CD4-positive, CD25-positive, alpha-beta regulatory T cell (primary cell): ENCODE measurements at regions not wholly inside any gene's neighbourhood (a gene's known extent, or its start where the extent isn't known, plus 50 kb on each side); places are given as distances from the start of the nearest gene placed in this dataset.

Experiments
- ATAC-seq, 2 donors: fragments of 150-1000 bp; cut with Tn5 transposase; one replicate each; pipeline ENCODE4 v1.10.0; 2021; ENCODE audit warnings: low read depth in 2 of 2, moderate number of reproducible peaks in 2 of 2, moderate library complexity in 1 of 2
- DNase-seq, 3 donors: peaks; one replicate each; pipeline versions ENCODE4 v3.0.0 to v3.0.0-alpha.2; 2012 to 2022; ENCODE audit warnings: mixed read lengths in 1 of 3
- H3K27ac ChIP-seq: one replicate; pipeline ENCODE4 v1.7.0; 2013; ENCODE audit warnings: mild to moderate bottlenecking, low read length; ENCODE audit not compliant: insufficient read depth, poor library complexity, severe bottlenecking
- H3K27me3 ChIP-seq: one replicate; pipeline ENCODE4 v1.7.0; 2013; ENCODE audit warnings: low read length; ENCODE audit not compliant: control insufficient read depth, insufficient read depth
- H3K36me3 ChIP-seq: one replicate; pipeline ENCODE4 v1.7.0; 2013; ENCODE audit warnings: mild to moderate bottlenecking, low read length, moderate library complexity; ENCODE audit not compliant: control insufficient read depth, insufficient read depth
- H3K4me1 ChIP-seq: 2 replicates; pipeline ENCODE4 v1.7.0; 2013; ENCODE audit warnings: mild to moderate bottlenecking, low read length; ENCODE audit not compliant: insufficient read depth, control insufficient read depth, poor library complexity, severe bottlenecking
- H3K4me3 ChIP-seq: one replicate; pipeline ENCODE4 v1.7.0; 2013; ENCODE audit warnings: low read depth, mild to moderate bottlenecking, low read length, moderate library complexity
- H3K9me3 ChIP-seq, 2 experiments: 1 replicate in 1 of 2; 2 replicates in 1 of 2; pipeline ENCODE4 v1.7.0; 2013; ENCODE audit warnings: low read length in 2 of 2, mild to moderate bottlenecking in 1 of 2, moderate library complexity in 1 of 2; ENCODE audit not compliant: control insufficient read depth in 2 of 2
- H3K27ac Mint-ChIP-seq, 3 donors: one replicate each; pipeline ENCODE4 v1.8.0; 2020 to 2022; ENCODE audit warnings: mild to moderate bottlenecking in 3 of 3, mixed read lengths in 3 of 3, moderate library complexity in 2 of 3
- H3K27me3 Mint-ChIP-seq: one replicate; pipeline ENCODE4 v1.8.0; 2022; ENCODE audit warnings: mild to moderate bottlenecking, mixed read lengths
- H3K36me3 Mint-ChIP-seq: one replicate; pipeline ENCODE4 v1.8.0; 2020; ENCODE audit warnings: mixed read lengths
- H3K4me1 Mint-ChIP-seq, 4 donors: one replicate each; pipeline ENCODE4 v1.8.0; 2020 to 2022; ENCODE audit warnings: mixed read lengths in 4 of 4, mild to moderate bottlenecking in 1 of 4
- H3K4me3 Mint-ChIP-seq, 4 donors: one replicate each; pipeline ENCODE4 v1.8.0; 2020 to 2022; ENCODE audit warnings: mild to moderate bottlenecking in 4 of 4, mixed read lengths in 4 of 4, moderate library complexity in 3 of 4
- H3K9me3 Mint-ChIP-seq, 7 donors: one replicate each; pipeline ENCODE4 v1.8.0; 2020 to 2022; ENCODE audit warnings: mixed read lengths in 7 of 7, mild to moderate bottlenecking in 3 of 7, moderate library complexity in 2 of 7

DNA sequence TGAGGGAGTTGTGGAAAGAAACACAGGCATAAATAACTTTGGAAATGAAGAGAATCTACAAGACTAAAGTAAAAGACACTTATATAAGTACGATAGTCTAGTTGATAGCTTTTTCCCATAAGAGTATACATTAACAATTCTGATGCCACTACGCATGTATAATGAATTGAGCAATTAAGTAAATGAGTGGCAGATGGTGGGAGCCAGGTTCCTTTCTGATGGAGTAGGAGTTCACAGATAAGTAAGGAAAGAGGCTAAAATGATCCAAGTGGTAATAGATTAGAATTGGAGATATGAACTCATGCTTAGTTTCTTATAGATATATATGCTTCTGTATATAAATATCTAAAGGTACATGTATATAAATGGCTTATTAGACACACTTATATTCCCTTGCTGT is 368.3 kb downstream of the FAM181B start:
- H3K27me3 Mint-ChIP-seq = no peaks in the 10 kb centered on the region
- H3K4me3 ChIP-seq = no peak overlapping the region
- no peak overlapping the region for H3K27ac ChIP-seq
- DNase-seq (no peak), ATAC-seq (no peak)
- H3K9me3 ChIP-seq = no peaks in the 10 kb centered on the region
- no peak overlapping the region for H3K4me3 Mint-ChIP-seq
- peaks cover 0 to 7% (median 0%) of the 10 kb centered on the region in 7 donors for H3K9me3 Mint-ChIP-seq
- no peaks in the 10 kb centered on the region for H3K4me1 ChIP-seq
- no peaks in the 10 kb centered on the region for H3K4me1 Mint-ChIP-seq
- no peak overlapping the region for H3K27ac Mint-ChIP-seq
- H3K27me3 ChIP-seq = no peaks in the 10 kb centered on the region
- no peaks in the 10 kb centered on the region for H3K36me3 Mint-ChIP-seq
- H3K36me3 ChIP-seq = no peaks in the 10 kb centered on the region

GRCh38 chr11:82356316-82356715 is 377.3 kb downstream of the FAM181B start:
- no peak overlapping the region for H3K27ac ChIP-seq
- H3K27ac Mint-ChIP-seq = no peak overlapping the region
- H3K27me3 Mint-ChIP-seq = peaks cover 4% of the 10 kb centered on the region
- no peaks in the 10 kb centered on the region for H3K27me3 ChIP-seq
- no peaks in the 10 kb centered on the region for H3K4me1 Mint-ChIP-seq
- no peak for DNase-seq
- H3K9me3 ChIP-seq = no peaks in the 10 kb centered on the region
- no peak overlapping the region for H3K4me3 Mint-ChIP-seq
- no peaks in the 10 kb centered on the region for H3K36me3 ChIP-seq
- H3K36me3 Mint-ChIP-seq = no peaks in the 10 kb centered on the region
- H3K4me3 ChIP-seq = no peak overlapping the region
- no peak for ATAC-seq
- peaks cover 0 to 14% (median 3%) of the 10 kb centered on the region in 7 donors for H3K9me3 Mint-ChIP-seq
- H3K4me1 ChIP-seq = no peaks in the 10 kb centered on the region

- ATAC-seq = no peak
- H3K4me1 Mint-ChIP-seq = no peaks in the 10 kb centered on the region
- H3K9me3 Mint-ChIP-seq = peaks cover 0 to 14% (median 3%) of the 10 kb centered on the region in 7 donors
- no peak overlapping the region for H3K4me3 ChIP-seq
- H3K36me3 Mint-ChIP-seq = no peaks in the 10 kb centered on the region
- H3K4me3 Mint-ChIP-seq = no peak overlapping the region
- no peaks in the 10 kb centered on the region for H3K36me3 ChIP-seq
- H3K27ac Mint-ChIP-seq = no peak overlapping the region
- no peak overlapping the region for H3K27ac ChIP-seq
- no peaks in the 10 kb centered on the region for H3K27me3 ChIP-seq
- DNase-seq = no peak
- H3K4me1 ChIP-seq = no peaks in the 10 kb centered on the region
- no peaks in the 10 kb centered on the region for H3K9me3 ChIP-seq
- H3K27me3 Mint-ChIP-seq = peaks cover 4% of the 10 kb centered on the region
Observed at GRCh38 chr11:82355313-82355823, 378.3 kb downstream of the FAM181B start.

DNA sequence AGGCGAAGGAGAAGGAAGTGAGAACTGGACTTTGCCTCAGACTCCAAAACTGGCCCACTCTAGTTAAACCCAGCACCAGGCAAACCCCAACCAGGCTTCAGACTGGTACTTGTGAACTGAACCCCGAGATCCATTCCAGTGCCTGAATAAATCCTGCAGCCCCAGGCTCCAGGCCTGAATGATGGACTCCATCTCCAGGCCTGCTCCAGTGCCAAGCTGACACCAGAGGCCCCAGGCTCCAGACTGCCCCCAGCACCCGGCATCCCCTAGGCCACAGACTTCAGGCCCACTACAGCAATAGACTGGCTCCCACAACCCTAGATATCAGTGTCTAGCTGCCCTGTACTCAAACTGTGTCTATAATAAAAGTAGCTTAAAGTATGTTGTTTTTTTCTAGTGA is 406.8 kb downstream of the FAM181B start:
- Mint-ChIP-seq H3K27ac (no peak overlapping the region), H3K4me1 (no peaks in the 10 kb centered on the region), H3K9me3 (peaks cover 0 to 3% (median 0%) of the 10 kb centered on the region in 7 donors), H3K4me3 (no peak overlapping the region), H3K36me3 (no peaks in the 10 kb centered on the region), H3K27me3 (no peaks in the 10 kb centered on the region)
- no peaks in the 10 kb centered on the region for H3K9me3 ChIP-seq
- no peaks in the 10 kb centered on the region for H3K4me1 ChIP-seq
- ATAC-seq (no peak), DNase-seq (no peak)
- H3K27ac ChIP-seq = no peak overlapping the region
- H3K36me3 ChIP-seq = no peaks in the 10 kb centered on the region
- no peaks in the 10 kb centered on the region for H3K27me3 ChIP-seq
- H3K4me3 ChIP-seq = no peak overlapping the region

- no peak overlapping the region for H3K4me3 Mint-ChIP-seq
- Histone ChIP-seq H3K4me1 (no peaks in the 10 kb centered on the region), H3K27ac (no peak overlapping the region), H3K9me3 (no peaks in the 10 kb centered on the region), H3K27me3 (no peaks in the 10 kb centered on the region), H3K36me3 (no peaks in the 10 kb centered on the region), H3K4me3 (no peak overlapping the region)
- ATAC-seq (no peak), DNase-seq (no peak)
- no peaks in the 10 kb centered on the region for H3K27me3 Mint-ChIP-seq
- no peaks in the 10 kb centered on the region for H3K4me1 Mint-ChIP-seq
- H3K36me3 Mint-ChIP-seq = no peaks in the 10 kb centered on the region
- no peak overlapping the region for H3K27ac Mint-ChIP-seq
- peaks cover 0 to 6% (median 2%) of the 10 kb centered on the region in 7 donors for H3K9me3 Mint-ChIP-seq
Observed at GRCh38 chr11:82321206-82321605, 412.5 kb downstream of the FAM181B start.

GRCh38 chr11:82315093-82315492 is 418.6 kb downstream of the FAM181B start:
- Mint-ChIP-seq H3K27me3 (no peaks in the 10 kb centered on the region), H3K4me1 (no peaks in the 10 kb centered on the region), H3K4me3 (no peak overlapping the region), H3K9me3 (peaks cover 0 to 12% (median 4%) of the 10 kb centered on the region in 7 donors), H3K36me3 (no peaks in the 10 kb centered on the region), H3K27ac (no peak overlapping the region)
- no peak overlapping the region for H3K27ac ChIP-seq
- H3K27me3 ChIP-seq = no peaks in the 10 kb centered on the region
- no peaks in the 10 kb centered on the region for H3K9me3 ChIP-seq
- DNase-seq (peak in 1 of 3 donors; percentile 0), ATAC-seq (no peak)
- no peak overlapping the region for H3K4me3 ChIP-seq
- no peaks in the 10 kb centered on the region for H3K36me3 ChIP-seq
- H3K4me1 ChIP-seq = no peaks in the 10 kb centered on the region

GRCh38 chr11:82308979-82309378 is 424.7 kb downstream of the FAM181B start:
- DNase-seq (no peak), ATAC-seq (no peak)
- H3K9me3 Mint-ChIP-seq = peaks cover 0 to 11% (median 1%) of the 10 kb centered on the region in 7 donors
- Histone ChIP-seq H3K4me3 (no peak overlapping the region), H3K27ac (no peak overlapping the region), H3K4me1 (no peaks in the 10 kb centered on the region), H3K9me3 (no peaks in the 10 kb centered on the region), H3K36me3 (no peaks in the 10 kb centered on the region), H3K27me3 (no peaks in the 10 kb centered on the region)
- no peaks in the 10 kb centered on the region for H3K27me3 Mint-ChIP-seq
- no peak overlapping the region for H3K4me3 Mint-ChIP-seq
- H3K36me3 Mint-ChIP-seq = no peaks in the 10 kb centered on the region
- no peaks in the 10 kb centered on the region for H3K4me1 Mint-ChIP-seq
- H3K27ac Mint-ChIP-seq = no peak overlapping the region

- no peaks in the 10 kb centered on the region for H3K36me3 Mint-ChIP-seq
- Histone ChIP-seq H3K36me3 (no peaks in the 10 kb centered on the region), H3K27me3 (no peaks in the 10 kb centered on the region), H3K4me1 (no peaks in the 10 kb centered on the region), H3K9me3 (no peaks in the 10 kb centered on the region), H3K27ac (no peak overlapping the region), H3K4me3 (no peak overlapping the region)
- H3K9me3 Mint-ChIP-seq = peaks cover 0 to 2% (median 0%) of the 10 kb centered on the region in 7 donors
- DNase-seq (no peak), ATAC-seq (no peak)
- no peak overlapping the region for H3K4me3 Mint-ChIP-seq
- H3K27ac Mint-ChIP-seq = no peak overlapping the region
- H3K27me3 Mint-ChIP-seq = no peaks in the 10 kb centered on the region
- no peaks in the 10 kb centered on the region for H3K4me1 Mint-ChIP-seq
Observed at GRCh38 chr11:82305123-82305522, 428.5 kb downstream of the FAM181B start.
